Breast epithelium (tissue), 4 donors: ENCODE measurements at regions not wholly inside any gene's neighbourhood (a gene's known extent, or its start where the extent isn't known, plus 50 kb on each side); places are given as distances from the start of the nearest gene placed in this dataset.

Experiments
- DNase-seq, 2 donors: peaks; one replicate each; pipeline ENCODE4 v3.0.0-alpha.2; 2019; ENCODE audit warnings: low spot score in 2 of 2
- H3K27ac ChIP-seq, 2 donors: fragments of 200-600 bp; sonication (generic) in 1 of 2; one replicate each; pipeline ENCODE4 v1.5.1; 2016 to 2019; ENCODE audit warnings: mild to moderate bottlenecking in 1 of 2
- H3K27me3 ChIP-seq, 2 donors: fragments of 200-600 bp; sonication (generic) in 1 of 2; one replicate each; pipeline versions ENCODE4 v1.5.1 to v1.6.0; 2017 to 2019; ENCODE audit warnings: control low read depth in 1 of 2, mild to moderate bottlenecking in 1 of 2
- H3K36me3 ChIP-seq: fragments of 200-600 bp; one replicate; pipeline ENCODE4 v1.5.1; 2019
- H3K4me1 ChIP-seq, 2 donors: fragments of 200-600 bp; sonication (generic); one replicate each; pipeline ENCODE4 v1.5.1; 2016 to 2019; ENCODE audit warnings: control low read depth in 1 of 2
- H3K4me3 ChIP-seq, 3 donors: fragments of 200-600 bp; sonication (generic); 1 replicate in 2 of 3; 2 replicates in 1 of 3; pipeline ENCODE4 v1.5.1; 2016 to 2019; ENCODE audit warnings: mild to moderate bottlenecking in 3 of 3, moderate library complexity in 2 of 3
- H3K9me3 ChIP-seq, 2 donors: fragments of 200-600 bp; sonication (generic) in 1 of 2; one replicate each; pipeline ENCODE4 v1.5.1; 2016 to 2019; ENCODE audit warnings: control low read depth in 1 of 2
- CTCF ChIP-seq, 3 donors: fragments of 450-650 bp; IDR thresholded peaks; one replicate each; pipeline ENCODE4 v1.5.1; 2016 to 2017; ENCODE audit warnings: antibody characterized with exemption in 3 of 3, mild to moderate bottlenecking in 3 of 3, moderate library complexity in 3 of 3
- POLR2A ChIP-seq: fragments of 450-650 bp; IDR thresholded peaks from one replicate; pipeline ENCODE4 v1.6.1; 2016; ENCODE audit warnings: antibody characterized with exemption, mild to moderate bottlenecking, moderate library complexity
- POLR2AphosphoS5 ChIP-seq, 3 donors: sonication (generic); formaldehyde crosslinking; IDR thresholded peaks; one replicate each; pipeline ENCODE4 v1.6.1; 2017; ENCODE audit warnings: antibody characterized with exemption in 3 of 3
- intact Hi-C: fragments of 100-400 bp; cut with DNase I; formaldehyde crosslinking; loops from one replicate; pipeline ENCODE4 v1.15.1; 2023; ENCODE audit warnings: low total_unique reads

GRCh38 chr7:138276891-138277290, 183.2 kb upstream of the TRIM24 start:
- intact Hi-C loops = no loop called here
- no peak overlapping the region for H3K4me3 ChIP-seq

GRCh38 chr7:138278601-138279000, 181.5 kb upstream of the TRIM24 start:
- H3K27me3 ChIP-seq = no peaks in the 10 kb centered on the region
- no peak overlapping the region for H3K4me3 ChIP-seq
- no peak overlapping the region for H3K27ac ChIP-seq
- no peaks in the 10 kb centered on the region for H3K4me1 ChIP-seq
- intact Hi-C loops = no loop called here
- H3K9me3 ChIP-seq = no peaks in the 10 kb centered on the region
- no peak for DNase-seq
- H3K36me3 ChIP-seq = no peaks in the 10 kb centered on the region
- TF ChIP-seq CTCF (IDR thresholded peaks at IDR 0.05) (no peak), POLR2AphosphoS5 (IDR thresholded peaks at IDR 0.05) (no peak), POLR2A (no peak)

More at GRCh38 chr7:138276891-138277290, 183.2 kb upstream of the TRIM24 start:
- H3K4me1 ChIP-seq = no peaks in the 10 kb centered on the region
- no peak overlapping the region for H3K27ac ChIP-seq
- TF ChIP-seq POLR2A (no peak), CTCF (IDR thresholded peaks at IDR 0.05) (no peak), POLR2AphosphoS5 (IDR thresholded peaks at IDR 0.05) (no peak)
- no peaks in the 10 kb centered on the region for H3K27me3 ChIP-seq
- H3K36me3 ChIP-seq = no peaks in the 10 kb centered on the region
- no peaks in the 10 kb centered on the region for H3K9me3 ChIP-seq
- DNase-seq = no peak

- H3K27ac ChIP-seq = no peak overlapping the region
- H3K36me3 ChIP-seq = no peaks in the 10 kb centered on the region
- no peak for DNase-seq
- H3K27me3 ChIP-seq = no peaks in the 10 kb centered on the region
- no peaks in the 10 kb centered on the region for H3K9me3 ChIP-seq
- no peaks in the 10 kb centered on the region for H3K4me1 ChIP-seq
- TF ChIP-seq POLR2AphosphoS5 (IDR thresholded peaks at IDR 0.05) = no peak
- no peak for TF ChIP-seq POLR2A
- TF ChIP-seq CTCF (IDR thresholded peaks at IDR 0.05) = no peak
- H3K4me3 ChIP-seq = no peak overlapping the region
- intact Hi-C loops = no loop called here
Observed at GRCh38 chr7:138282997-138283396, 177.1 kb upstream of the TRIM24 start.

GRCh38 chr7:138285129-138285528, 174.9 kb upstream of the TRIM24 start:
- intact Hi-C loops = no loop called here
- Histone ChIP-seq H3K4me1 (no peaks in the 10 kb centered on the region), H3K27me3 (no peaks in the 10 kb centered on the region), H3K36me3 (no peaks in the 10 kb centered on the region), H3K9me3 (no peaks in the 10 kb centered on the region), H3K27ac (no peak overlapping the region), H3K4me3 (no peak overlapping the region)
- DNase-seq = no peak
- TF ChIP-seq POLR2A = no peak
- TF ChIP-seq POLR2AphosphoS5 (IDR thresholded peaks at IDR 0.05) = no peak
- TF ChIP-seq CTCF (IDR thresholded peaks at IDR 0.05) = no peak

GRCh38 chr7:138286846-138287245, 173.2 kb upstream of the TRIM24 start:
- H3K27me3 ChIP-seq = no peaks in the 10 kb centered on the region
- intact Hi-C loops = no loop called here
- no peaks in the 10 kb centered on the region for H3K9me3 ChIP-seq
- no peaks in the 10 kb centered on the region for H3K36me3 ChIP-seq
- H3K4me3 ChIP-seq = no peak overlapping the region
- H3K4me1 ChIP-seq = no peaks in the 10 kb centered on the region
- no peak for DNase-seq
- TF ChIP-seq POLR2A = no peak
- TF ChIP-seq CTCF (IDR thresholded peaks at IDR 0.05) = no peak
- TF ChIP-seq POLR2AphosphoS5 (IDR thresholded peaks at IDR 0.05) = no peak
- no peak overlapping the region for H3K27ac ChIP-seq
